Large intestine (tissue), 3 donors: ENCODE measurements at regions not wholly inside any gene's neighbourhood (a gene's known extent, or its start where the extent isn't known, plus 50 kb on each side); places are given as distances from the start of the nearest gene placed in this dataset.

Experiments used
- DNase-seq, 2 donors: peaks; one replicate each; pipeline versions ENCODE4 v3.0.0 to v3.0.0-alpha.2; 2013
- H3K27ac ChIP-seq: one replicate; pipeline ENCODE4 v1.5.1; 2013; ENCODE audit warnings: low read length
- H3K27me3 ChIP-seq: 2 replicates; pipeline ENCODE4 v1.6.1; 2013; ENCODE audit warnings: low read length; ENCODE audit not compliant: control insufficient read depth, insufficient read depth
- H3K36me3 ChIP-seq: 2 replicates; pipeline ENCODE4 v1.6.1; 2013; ENCODE audit warnings: low read length; ENCODE audit not compliant: control insufficient read depth, insufficient read depth
- H3K4me1 ChIP-seq: one replicate; pipeline ENCODE4 v1.6.1; 2013; ENCODE audit warnings: low read length; ENCODE audit not compliant: control insufficient read depth, insufficient read depth
- H3K4me3 ChIP-seq: one replicate; pipeline ENCODE4 v1.5.1; 2013; ENCODE audit warnings: low read length
- H3K9me3 ChIP-seq: one replicate; pipeline ENCODE4 v1.6.1; 2013; ENCODE audit warnings: mild to moderate bottlenecking, low read depth, low read length, moderate library complexity; ENCODE audit not compliant: control insufficient read depth
- WGBS: methylation state at CpG from one replicate; pipeline ENCODE4 v1.1.5; 2013; ENCODE audit warnings: low lambda C conversion rate; ENCODE audit not compliant: insufficient coverage; 5-methylcytosine and 5-hydroxymethylcytosine counted together

- Histone ChIP-seq H3K4me1 (no peaks in the 10 kb centered on the region), H3K27ac (no peak overlapping the region), H3K36me3 (no peaks in the 10 kb centered on the region), H3K27me3 (no peaks in the 10 kb centered on the region), H3K9me3 (no peaks in the 10 kb centered on the region), H3K4me3 (no peak overlapping the region)
- DNase-seq, result peak in 1 of 2 donors; percentile 5
- no CpG with 5 or more reads among the region's 7 CpGs for WGBS
These were observed 139.5 kb upstream of the NABP1 start for GRCh38 chr2:191538334-191538903.

GRCh38 chr2:191539068-191539467, 138.9 kb upstream of the NABP1 start:
- WGBS, result 28% methylated on average over 2 of the region's 2 CpGs
- Histone ChIP-seq H3K4me3 (no peak overlapping the region), H3K36me3 (no peaks in the 10 kb centered on the region), H3K27ac (no peak overlapping the region), H3K9me3 (no peaks in the 10 kb centered on the region), H3K4me1 (no peaks in the 10 kb centered on the region), H3K27me3 (no peaks in the 10 kb centered on the region)
- DNase-seq, result no peak

- no peak overlapping the region for H3K4me3 ChIP-seq
- H3K9me3 ChIP-seq, result no peaks in the 10 kb centered on the region
- H3K36me3 ChIP-seq, result no peaks in the 10 kb centered on the region
- H3K27ac ChIP-seq, result no peak overlapping the region
- DNase-seq, result no peak
- H3K27me3 ChIP-seq, result no peaks in the 10 kb centered on the region
- WGBS, result 89% methylated on average over 1 of the region's 2 CpGs
- H3K4me1 ChIP-seq, result no peaks in the 10 kb centered on the region
These were observed 137.3 kb upstream of the NABP1 start for GRCh38 chr2:191540681-191541080.

- H3K27me3 ChIP-seq, result no peaks in the 10 kb centered on the region
- H3K36me3 ChIP-seq, result no peaks in the 10 kb centered on the region
- H3K9me3 ChIP-seq, result no peaks in the 10 kb centered on the region
- no CpG with 5 or more reads among the region's 2 CpGs for WGBS
- no peaks in the 10 kb centered on the region for H3K4me1 ChIP-seq
- DNase-seq, result no peak
- H3K27ac ChIP-seq, result no peak overlapping the region
- no peak overlapping the region for H3K4me3 ChIP-seq
These were observed 134.2 kb upstream of the NABP1 start for GRCh38 chr2:191543708-191544107.

- H3K4me3 ChIP-seq, result no peak overlapping the region
- DNase-seq, result no peak
- H3K9me3 ChIP-seq, result no peaks in the 10 kb centered on the region
- no peaks in the 10 kb centered on the region for H3K27me3 ChIP-seq
- no peaks in the 10 kb centered on the region for H3K36me3 ChIP-seq
- H3K27ac ChIP-seq, result no peak overlapping the region
- no peaks in the 10 kb centered on the region for H3K4me1 ChIP-seq
These were observed 133.4 kb upstream of the NABP1 start for GRCh38 chr2:191544461-191545062.

GRCh38 chr2:191545361-191545760, 132.6 kb upstream of the NABP1 start:
- DNase-seq, result no peak
- no CpG with 5 or more reads among the region's 2 CpGs for WGBS

GRCh38 chr2:191552066-191552465, 125.9 kb upstream of the NABP1 start:
- 55% methylated on average over 2 of the region's 6 CpGs for WGBS
- no peak overlapping the region for H3K4me3 ChIP-seq
- no peak overlapping the region for H3K27ac ChIP-seq
- no peaks in the 10 kb centered on the region for H3K36me3 ChIP-seq
- no peaks in the 10 kb centered on the region for H3K27me3 ChIP-seq
- DNase-seq, result no peak
- H3K9me3 ChIP-seq, result no peaks in the 10 kb centered on the region
- H3K4me1 ChIP-seq, result no peaks in the 10 kb centered on the region

More at GRCh38 chr2:191545361-191545760, 132.6 kb upstream of the NABP1 start:
- no peaks in the 10 kb centered on the region for H3K9me3 ChIP-seq
- H3K27ac ChIP-seq, result no peak overlapping the region
- no peak overlapping the region for H3K4me3 ChIP-seq
- no peaks in the 10 kb centered on the region for H3K4me1 ChIP-seq
- H3K36me3 ChIP-seq, result no peaks in the 10 kb centered on the region
- no peaks in the 10 kb centered on the region for H3K27me3 ChIP-seq

GRCh38 chr2:191554240-191554639, 123.7 kb upstream of the NABP1 start:
- Histone ChIP-seq H3K27ac (no peak overlapping the region), H3K4me1 (no peaks in the 10 kb centered on the region), H3K36me3 (no peaks in the 10 kb centered on the region), H3K9me3 (no peaks in the 10 kb centered on the region), H3K4me3 (no peak overlapping the region), H3K27me3 (no peaks in the 10 kb centered on the region)
- DNase-seq, result no peak
- no CpG with 5 or more reads among the region's 3 CpGs for WGBS

- Histone ChIP-seq H3K4me1 (no peaks in the 10 kb centered on the region), H3K27ac (no peak overlapping the region), H3K4me3 (no peak overlapping the region), H3K9me3 (no peaks in the 10 kb centered on the region), H3K27me3 (no peaks in the 10 kb centered on the region), H3K36me3 (no peaks in the 10 kb centered on the region)
- peak; percentile 73 to 79 for DNase-seq
- 0% methylated on average over 1 of the region's 10 CpGs for WGBS
These were observed 122.7 kb upstream of the NABP1 start for GRCh38 chr2:191555092-191555742.

GRCh38 chr2:191556463-191556862, 121.5 kb upstream of the NABP1 start:
- Histone ChIP-seq H3K36me3 (no peaks in the 10 kb centered on the region), H3K9me3 (peaks cover 2% of the 10 kb centered on the region), H3K27ac (no peak overlapping the region), H3K27me3 (no peaks in the 10 kb centered on the region), H3K4me3 (no peak overlapping the region), H3K4me1 (no peaks in the 10 kb centered on the region)
- no peak for DNase-seq
- 94% methylated on average over 2 of the region's 2 CpGs for WGBS

GRCh38 chr2:191557841-191558240, 120.1 kb upstream of the NABP1 start:
- no peak overlapping the region for H3K27ac ChIP-seq
- no peak for DNase-seq
- no CpG with 5 or more reads among the region's 5 CpGs for WGBS
- no peak overlapping the region for H3K4me3 ChIP-seq
- H3K27me3 ChIP-seq, result no peaks in the 10 kb centered on the region
- H3K9me3 ChIP-seq, result peaks cover 2% of the 10 kb centered on the region
- H3K4me1 ChIP-seq, result no peaks in the 10 kb centered on the region
- no peaks in the 10 kb centered on the region for H3K36me3 ChIP-seq
